Right ventricle myocardium superior (tissue), 1 donor: ENCODE measurements at regions not wholly inside any gene's neighbourhood (a gene's known extent, or its start where the extent isn't known, plus 50 kb on each side); places are given as distances from the start of the nearest gene placed in this dataset.

Experiments used
- ATAC-seq: fragments of 200-7000 bp; cut with Tn5 transposase; one replicate; pipeline ENCODE4 v1.9.1; 2020; ENCODE audit warnings: mild to moderate bottlenecking; ENCODE audit not compliant: poor library complexity
- DNase-seq: peaks from one replicate; pipeline ENCODE4 v3.0.0-alpha.2; 2020
- intact Hi-C: fragments of 100-400 bp; cut with DNase I; formaldehyde crosslinking; loops from one replicate; pipeline ENCODE4 v1.11.2; 2022
- donor health status: DM: no; HTN: yes; CAD: no; lungs with severe emphysema.

DNA sequence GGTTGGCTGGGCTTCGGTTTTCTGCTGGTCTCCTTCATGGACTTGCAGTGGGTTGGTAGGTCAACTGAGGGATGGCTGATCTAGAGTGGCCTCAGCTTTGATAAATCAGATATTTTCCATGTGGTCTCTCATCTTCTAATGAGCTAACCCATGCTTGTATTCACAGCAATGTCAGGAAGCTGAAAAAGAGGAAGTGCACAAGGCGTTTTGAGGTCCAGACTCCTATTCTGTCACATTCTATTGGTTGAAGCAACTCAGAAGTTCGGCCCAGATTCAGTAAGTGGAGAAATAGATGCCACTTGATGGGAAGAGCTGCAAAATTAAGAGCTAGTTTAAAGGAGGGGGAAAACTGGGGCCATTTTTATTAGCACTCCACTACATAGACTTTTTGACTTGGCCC, 361.2 kb downstream of the DIPK2A start:
- ATAC-seq (no peak), DNase-seq (no peak)
- intact Hi-C loops, result no loop called here

DNA sequence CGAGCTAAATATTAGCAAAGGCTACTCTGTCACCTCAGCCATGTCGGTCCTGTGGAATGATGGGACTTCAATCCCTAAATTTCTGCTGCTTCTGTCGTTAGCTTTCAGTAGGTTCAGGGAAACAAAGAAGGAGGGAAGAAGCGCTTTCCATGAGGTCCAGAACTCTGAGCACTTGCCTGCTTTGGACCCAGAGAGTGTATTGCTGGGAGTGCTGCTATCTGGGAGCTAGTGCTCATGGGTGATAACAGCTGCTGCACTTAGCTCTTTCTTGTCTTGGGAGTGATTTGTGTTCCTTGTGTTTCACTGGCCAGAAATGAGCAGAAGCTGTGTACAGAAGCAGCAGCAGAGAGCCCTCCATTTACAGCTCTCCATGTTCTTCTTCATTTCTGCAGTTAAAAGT, 369.8 kb downstream of the DIPK2A start:
- DNase-seq (no peak), ATAC-seq (no peak)
- intact Hi-C loops, result no loop called here

DNA sequence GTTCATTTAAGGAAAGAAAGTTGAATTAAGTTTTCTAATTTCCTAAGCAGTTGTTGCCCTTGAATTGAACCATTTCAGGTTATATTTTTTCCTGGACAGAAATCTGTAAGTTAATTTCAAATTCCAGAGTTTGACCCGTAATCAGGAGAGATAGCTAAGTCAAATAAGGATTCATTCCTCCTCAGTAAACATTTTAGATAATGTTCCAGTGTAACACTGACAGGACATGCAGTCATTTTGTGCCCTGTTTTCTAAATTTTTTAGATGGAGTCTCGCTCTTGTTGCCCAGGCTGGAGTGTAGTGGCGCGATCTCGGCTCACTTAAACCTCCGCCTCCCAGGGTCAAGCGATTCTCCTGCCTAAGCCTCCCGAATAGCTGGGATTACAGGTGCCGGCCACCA, 371.7 kb downstream of the DIPK2A start:
- ATAC-seq (no peak), DNase-seq (no peak)
- intact Hi-C loops, result no loop called here

DNA sequence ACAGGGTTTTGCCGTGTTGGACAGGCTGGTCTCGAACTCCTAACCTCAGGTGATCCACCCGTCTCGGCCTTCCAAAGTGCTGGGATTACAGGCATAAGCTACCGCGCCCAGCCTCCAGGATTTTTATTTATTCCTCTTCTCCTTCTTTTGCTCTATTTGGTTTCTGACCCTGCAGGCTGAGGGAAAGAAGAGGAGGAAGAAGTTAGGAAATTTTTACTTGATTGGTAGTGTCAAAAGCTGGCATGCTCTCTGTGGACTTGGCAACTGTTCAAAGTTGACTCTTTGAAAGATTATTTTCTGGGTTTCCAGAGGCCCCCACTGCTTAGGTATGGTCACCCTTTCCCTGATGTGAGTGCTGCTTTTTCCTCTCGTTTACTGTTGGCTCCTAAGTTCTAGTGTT, 372.2 kb downstream of the DIPK2A start:
- no peak for ATAC-seq
- intact Hi-C loops, result no loop called here
- DNase-seq, result no peak

DNA sequence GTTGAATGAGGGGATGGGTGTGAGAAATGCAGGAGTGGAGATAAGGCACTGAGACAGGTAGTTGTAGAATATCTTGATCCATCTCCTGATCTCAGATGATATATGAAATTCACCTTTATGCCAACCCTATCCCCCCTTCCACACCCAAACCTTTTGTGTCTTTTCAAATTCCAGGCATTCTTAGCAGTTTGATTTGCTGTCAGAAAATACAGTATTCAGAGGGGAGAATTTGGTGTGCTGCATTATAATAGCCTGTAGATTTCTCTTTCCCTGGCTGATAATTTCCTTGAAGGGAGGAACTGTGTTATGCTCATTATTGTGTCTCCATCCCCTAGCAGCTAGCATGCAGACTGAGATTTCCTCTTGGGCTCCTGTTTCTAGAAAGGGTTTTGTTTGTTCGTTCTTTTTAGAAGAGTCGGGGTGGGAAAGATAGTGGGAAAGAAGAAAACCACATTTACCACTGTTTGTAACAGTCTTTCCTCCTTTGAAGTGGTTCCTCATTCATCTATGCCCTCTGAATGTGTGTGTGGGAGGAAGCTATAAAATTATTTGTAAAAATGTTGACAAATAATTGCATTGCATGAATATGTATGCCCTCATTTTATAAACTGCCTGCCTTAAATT, 373.4 kb downstream of the DIPK2A start:
- no peak for ATAC-seq
- no peak for DNase-seq
- intact Hi-C loops, result no loop called here

DNA sequence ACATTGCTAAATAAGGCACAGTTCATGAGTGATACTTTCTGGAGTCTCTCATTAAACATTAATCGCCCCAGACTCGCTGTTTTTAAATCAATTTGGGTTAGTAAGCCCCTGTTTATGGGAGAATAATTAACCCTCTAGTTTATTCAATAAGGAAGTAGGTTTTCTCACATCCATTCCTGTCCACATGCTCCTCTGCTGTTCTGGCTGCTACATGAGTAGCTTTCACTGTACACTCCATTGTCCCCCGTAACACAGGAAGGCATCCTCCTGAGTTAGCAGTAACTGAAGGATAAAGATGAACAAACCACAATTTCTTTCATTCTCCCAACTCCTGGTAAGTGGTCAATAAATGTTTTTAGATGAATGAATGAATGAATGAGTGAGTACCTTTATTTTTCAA, 378.5 kb downstream of the DIPK2A start:
- ATAC-seq (no peak), DNase-seq (no peak)
- intact Hi-C loops, result no loop called here

DNA sequence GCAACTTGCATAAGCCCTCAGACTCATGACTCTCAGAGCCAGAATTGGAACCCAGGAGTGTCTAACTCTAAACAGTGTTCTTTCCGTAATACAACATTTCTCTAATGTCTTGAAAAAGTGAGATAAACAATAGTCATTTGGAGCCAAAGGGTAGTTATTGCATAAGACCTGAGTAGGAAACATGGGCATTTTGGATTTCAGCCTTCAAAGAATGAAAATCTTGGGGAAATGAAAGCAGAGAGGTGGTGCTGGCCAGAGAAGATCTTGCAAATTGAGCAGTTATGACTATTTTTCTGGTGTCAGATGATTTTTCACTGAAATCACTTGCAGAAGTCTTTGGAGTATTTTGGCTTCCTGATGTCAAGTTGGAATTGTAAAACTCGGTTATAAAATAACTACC, 379.4 kb downstream of the DIPK2A start:
- ATAC-seq (no peak), DNase-seq (no peak)
- intact Hi-C loops, result no loop called here

DNA sequence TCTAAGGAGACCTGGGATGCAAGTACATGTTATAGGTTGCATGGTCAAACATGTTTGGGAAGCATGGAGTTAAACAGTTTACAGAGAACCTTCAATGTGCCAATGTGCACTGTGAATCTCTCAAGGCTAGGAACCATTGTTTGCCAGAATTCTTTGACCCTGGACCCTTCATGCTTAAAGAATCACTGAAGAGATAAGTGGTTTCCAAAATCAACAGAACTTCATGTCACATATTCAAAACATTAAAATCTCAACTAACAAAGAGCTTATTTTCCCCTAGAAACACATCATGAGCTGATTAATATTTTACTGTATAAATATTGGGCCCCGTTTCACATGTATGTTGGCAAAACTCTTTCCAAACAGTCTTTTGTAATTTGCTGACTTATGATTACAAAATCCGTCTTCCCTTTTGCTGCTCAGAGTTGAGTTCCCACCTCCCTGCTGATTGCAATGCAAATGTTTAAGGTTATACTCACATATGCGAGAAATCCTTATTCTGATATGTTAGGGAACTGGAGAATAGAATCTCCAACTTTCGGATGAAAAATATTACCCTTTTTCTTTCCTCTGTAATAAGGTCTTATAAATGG, 380.2 kb downstream of the DIPK2A start:
- intact Hi-C loops, result no loop called here
- ATAC-seq, result no peak
- no peak for DNase-seq

DNA sequence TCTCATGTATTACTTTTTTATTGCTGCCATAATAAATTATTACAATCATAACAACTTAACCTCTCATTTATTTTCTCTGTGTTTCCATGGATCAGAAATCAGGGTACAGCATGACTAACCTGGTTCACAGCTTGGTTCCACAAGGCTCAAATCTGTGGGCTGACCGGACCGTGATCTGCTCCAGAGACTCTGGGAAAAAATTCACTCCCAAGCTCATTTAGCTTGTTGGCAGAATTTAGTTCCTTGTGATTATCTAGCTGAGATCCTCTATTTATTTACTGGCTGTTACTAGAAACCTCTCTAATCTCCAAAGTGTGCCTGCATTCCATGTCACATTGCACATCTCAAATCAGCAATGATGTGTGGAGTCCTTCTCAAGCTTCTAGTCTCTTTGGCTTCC, 386.6 kb downstream of the DIPK2A start:
- no peak for ATAC-seq
- DNase-seq, result no peak
- intact Hi-C loops, result no loop called here

DNA sequence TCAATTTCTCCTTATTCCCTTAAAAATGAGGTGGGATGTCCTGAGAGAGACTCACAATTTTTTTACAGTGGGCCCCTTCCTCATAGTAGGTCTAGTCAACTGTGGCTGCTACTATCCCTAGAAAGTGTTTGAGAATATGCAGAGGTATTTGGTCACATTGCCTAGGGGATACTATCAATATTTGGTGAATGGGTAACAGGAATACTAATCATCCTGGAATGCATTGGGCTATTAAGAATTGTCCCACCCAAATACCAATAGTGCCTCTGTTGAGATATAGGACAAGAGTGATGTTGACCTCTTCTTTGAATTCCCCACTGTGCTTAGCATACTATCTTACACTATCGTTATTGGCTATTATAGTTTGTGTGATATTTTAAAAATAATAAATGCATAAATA, 389.4 kb downstream of the DIPK2A start:
- intact Hi-C loops, result no loop called here
- DNase-seq (no peak), ATAC-seq (no peak)

DNA sequence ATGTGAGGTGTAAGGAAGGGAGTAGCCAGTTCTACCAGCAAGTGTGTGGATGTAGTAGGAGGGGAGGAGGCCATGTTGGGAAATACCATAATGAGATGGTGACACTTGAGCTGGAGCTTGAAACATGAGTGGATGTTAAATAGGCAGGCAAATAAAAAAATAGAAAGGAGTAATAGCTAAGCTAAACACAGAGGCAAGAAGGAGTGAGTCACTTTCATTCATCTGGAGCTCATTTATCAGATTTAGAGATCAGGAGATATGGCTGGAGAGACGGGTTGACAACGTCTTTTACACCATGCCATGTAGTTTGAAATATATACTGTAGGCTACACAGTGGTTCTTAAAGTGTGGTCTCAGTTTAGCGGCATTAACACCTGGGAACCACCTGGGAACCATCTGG, 390.5 kb downstream of the DIPK2A start:
- DNase-seq (no peak), ATAC-seq (no peak)
- intact Hi-C loops, result no loop called here

DNA sequence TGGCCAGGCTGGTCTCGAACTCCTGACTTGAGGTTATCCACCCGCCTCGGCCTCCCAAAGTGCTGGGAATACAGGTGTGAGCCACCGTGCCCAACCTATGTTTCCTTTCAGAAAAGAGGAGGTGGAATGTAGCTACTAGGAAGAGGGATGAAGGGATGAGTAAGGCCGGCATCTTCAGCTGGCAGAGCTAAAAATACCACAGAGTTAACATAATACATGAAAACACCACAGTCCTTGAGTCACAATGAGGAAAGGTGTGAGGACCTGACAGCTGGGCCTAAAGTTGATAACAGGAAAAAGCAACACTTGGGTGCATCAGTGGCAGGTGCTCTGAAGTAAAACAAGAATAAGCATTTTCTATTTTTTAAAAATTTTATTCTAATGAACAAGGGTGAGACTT, 392.2 kb downstream of the DIPK2A start:
- intact Hi-C loops, result no loop called here
- DNase-seq (no peak), ATAC-seq (no peak)

DNA sequence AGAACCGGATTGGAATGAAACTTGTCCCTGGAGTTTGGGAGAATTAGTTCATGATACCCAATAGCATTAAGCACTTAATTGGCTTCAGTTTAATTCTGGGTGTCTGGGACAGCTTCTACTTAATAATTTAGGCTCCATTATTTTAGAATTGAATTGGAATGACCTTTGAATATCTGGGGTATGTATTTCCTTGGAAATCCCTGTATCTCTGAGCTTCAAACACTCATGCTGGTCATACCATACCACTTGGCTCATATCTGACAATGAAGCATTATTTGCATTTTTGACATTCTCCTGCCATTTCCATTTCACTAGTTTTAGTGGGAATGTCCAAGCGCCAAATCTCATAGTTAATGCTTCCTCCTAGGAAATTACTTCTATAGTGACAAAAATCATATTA, 393.1 kb downstream of the DIPK2A start:
- ATAC-seq, result no peak
- intact Hi-C loops, result no loop called here

DNA sequence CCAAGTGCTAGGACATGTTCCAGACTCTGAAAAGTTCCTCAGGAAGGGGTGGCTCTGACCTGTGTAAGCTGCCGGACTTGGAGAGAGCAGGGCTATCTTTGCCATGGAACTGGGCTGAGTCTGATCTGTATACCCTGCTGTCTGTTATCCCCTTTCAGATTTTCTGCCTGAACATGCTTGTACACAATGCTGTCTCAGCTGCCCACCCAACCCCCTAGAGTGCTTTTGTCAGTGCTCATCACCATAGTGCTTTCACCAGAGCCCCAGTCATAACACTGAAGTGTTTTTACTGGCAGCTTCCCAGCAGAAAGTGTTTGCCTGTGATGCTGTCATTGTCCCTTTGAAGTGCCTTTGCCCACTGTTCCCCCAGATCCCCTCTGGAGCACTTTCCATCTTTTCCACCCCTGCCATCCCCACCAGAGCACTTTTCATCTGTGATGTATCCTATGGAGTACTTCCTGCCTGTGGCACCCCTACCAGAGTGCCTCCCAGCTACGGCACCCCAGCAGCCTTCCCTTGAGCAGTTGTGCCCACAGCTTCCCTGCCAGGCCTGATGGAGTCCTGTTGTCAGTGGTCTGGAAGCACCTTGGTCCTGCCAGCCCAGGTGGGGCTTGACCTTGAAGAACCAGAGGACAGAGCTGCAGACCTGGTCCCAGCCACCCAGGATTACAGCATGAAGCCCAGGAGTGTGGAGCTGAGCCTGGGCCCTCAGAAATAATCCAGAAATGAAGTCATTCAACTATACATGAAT, 397.7 kb downstream of the DIPK2A start:
- intact Hi-C loops, result no loop called here
- ATAC-seq, result no peak

More for the DNA sequence above, 393.1 kb downstream of the DIPK2A start:
- no peak for DNase-seq

DNA sequence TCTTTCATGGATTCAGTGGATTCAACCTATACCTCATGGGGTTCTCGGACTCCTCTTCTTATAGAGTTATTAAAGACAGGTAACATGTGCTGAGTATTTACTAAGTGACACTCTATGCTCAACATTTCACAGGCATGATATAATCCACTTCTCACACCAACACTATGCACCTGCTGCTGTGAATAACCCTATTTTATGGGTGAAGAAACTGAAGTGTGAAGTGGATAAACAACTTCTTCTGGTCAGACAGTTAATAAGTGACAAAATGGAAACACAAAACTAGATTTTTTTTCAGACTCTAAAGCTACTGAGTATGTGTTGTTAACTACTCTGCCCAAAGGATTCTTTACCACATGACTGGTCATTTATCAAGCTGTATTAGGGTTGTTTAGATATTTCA, 403.5 kb downstream of the DIPK2A start:
- ATAC-seq (no peak), DNase-seq (no peak)
- intact Hi-C loops, result no loop called here

More for the DNA sequence above, 397.7 kb downstream of the DIPK2A start:
- DNase-seq, result no peak

DNA sequence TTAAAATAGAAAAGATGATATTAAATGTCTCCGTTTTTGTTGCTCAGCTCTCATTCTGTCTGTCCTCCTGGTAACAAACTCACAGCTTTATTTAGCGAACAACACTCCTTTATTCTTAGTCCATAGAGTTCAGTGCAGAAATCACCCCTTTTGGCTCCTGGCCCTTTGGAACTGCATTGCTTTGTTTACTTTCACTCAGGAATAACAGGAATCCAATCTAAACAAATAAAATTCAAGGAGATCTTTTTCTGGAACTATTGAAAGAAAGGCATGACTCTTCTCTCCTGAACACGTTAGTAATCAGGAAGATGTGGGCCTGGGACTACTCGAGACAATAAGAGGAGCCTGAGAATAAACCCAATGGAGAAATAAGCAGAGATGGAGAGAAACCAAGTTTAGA, 409.2 kb downstream of the DIPK2A start:
- ATAC-seq (no peak), DNase-seq (no peak)
- intact Hi-C loops, result no loop called here

DNA sequence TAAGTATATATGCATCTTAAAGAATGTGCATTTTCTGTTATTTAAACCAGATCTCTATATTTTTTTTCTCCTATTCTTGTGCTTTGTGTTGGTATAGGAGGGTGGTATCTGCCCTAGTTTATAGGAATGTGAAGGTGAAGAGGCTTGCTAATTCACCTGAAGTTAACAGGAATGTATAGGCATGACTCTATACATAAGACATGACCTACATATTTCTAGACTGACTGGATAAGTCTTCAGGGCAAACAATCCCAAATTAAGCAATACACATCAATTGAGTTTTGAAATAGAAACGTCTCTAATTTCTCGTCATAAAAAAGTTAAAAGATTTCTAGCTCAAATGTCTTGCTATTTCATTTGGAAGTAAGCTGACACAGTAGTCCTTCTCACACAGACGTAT, 410.0 kb downstream of the DIPK2A start:
- intact Hi-C loops, result no loop called here
- no peak for ATAC-seq
- DNase-seq, result no peak

DNA sequence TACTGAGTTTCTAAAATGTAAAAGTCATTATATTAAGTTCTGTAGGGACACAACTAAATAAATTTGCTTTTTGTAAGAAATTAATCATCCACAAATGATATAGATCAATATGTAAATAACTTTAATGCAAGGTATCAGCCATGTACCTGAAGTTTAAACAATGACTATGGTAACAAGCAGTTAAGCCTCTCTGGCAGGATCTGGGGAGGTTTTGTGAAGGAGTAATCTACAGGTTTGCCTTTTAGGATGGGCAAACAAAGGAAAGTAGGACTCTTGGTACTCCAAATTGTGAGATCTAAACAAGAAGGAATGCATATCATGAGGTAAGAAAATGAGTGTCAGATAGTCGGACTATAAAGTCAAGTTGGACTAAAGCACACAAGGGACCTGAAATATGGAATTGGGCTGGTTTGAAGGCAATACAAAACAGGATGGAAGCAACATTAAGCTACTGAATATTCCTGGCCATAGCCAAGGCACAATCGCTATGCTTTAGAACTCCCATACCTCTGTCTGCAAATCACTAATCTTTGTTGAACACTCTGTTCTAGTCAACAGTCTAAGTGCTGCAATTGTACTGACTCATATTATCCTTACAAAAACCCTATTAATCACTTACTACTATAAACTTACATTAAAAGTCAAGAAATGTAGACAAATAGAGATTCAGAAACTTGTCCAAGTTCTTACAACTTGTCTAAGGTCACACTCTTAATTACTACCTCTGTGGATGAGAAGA, 412.8 kb downstream of the DIPK2A start:
- no peak for ATAC-seq

DNA sequence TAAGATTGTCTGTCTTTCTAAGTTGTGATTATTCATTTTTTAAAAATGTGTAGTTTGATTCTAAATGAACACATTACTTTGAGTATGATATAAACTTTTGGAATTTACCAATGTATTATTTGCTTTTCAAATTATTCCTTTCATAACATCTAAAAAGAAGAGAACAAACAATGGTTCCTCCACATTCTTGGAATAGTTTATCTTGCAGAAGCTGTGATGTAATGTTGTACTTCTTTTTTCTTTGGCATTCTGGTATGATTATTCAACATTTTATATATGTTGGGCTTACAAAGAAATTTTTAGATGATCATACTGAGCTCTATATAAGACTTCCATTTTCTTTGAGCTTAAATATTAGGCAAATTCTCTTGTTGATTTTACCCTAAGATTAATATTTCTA, 419.2 kb downstream of the DIPK2A start:
- intact Hi-C loops, result no loop called here
- ATAC-seq (no peak), DNase-seq (no peak)

More for the DNA sequence above, 412.8 kb downstream of the DIPK2A start:
- intact Hi-C loops, result no loop called here
- DNase-seq, result no peak

DNA sequence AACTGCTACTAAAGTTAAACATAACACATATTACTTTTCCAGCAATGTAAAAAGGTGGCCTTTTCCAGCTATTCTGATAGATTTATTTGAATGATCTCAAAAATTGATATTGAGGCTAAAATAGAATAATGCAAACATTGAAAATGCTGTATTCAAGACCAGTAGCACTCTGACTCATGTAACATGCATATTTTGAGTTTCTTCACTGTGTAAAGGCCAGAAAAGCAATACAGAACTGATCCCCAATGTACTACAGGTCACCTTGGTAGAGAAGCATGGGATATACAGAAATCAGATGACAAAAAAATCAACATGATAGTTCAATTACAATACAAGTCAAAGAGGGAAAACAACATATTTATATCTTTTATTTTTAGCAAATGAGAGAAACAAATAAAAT, 419.6 kb downstream of the DIPK2A start:
- no peak for DNase-seq
- no peak for ATAC-seq
- intact Hi-C loops, result no loop called here
